A172 (cell line): ENCODE measurements at regions not wholly inside any gene's neighbourhood (a gene's known extent, or its start where the extent isn't known, plus 50 kb on each side); places are given as distances from the start of the nearest gene placed in this dataset.

Experiments used
- DNase-seq: peaks from one replicate; pipeline ENCODE4 v3.0.0-alpha.2; 2015; ENCODE audit warnings: low spot score

GRCh38 chr3:23743141-23743784 is 62.5 kb upstream of the UBE2E1 start:
- no peak for DNase-seq

GRCh38 chr3:23746441-23746840 is 59.3 kb upstream of the UBE2E1 start:
- DNase-seq: no peak

GRCh38 chr3:23747841-23748240 is 57.9 kb upstream of the UBE2E1 start:
- no peak for DNase-seq

- DNase-seq: no peak
These were observed 57.2 kb upstream of the UBE2E1 start for GRCh38 chr3:23748398-23749110.

GRCh38 chr3:23749609-23750008 is 56.1 kb upstream of the UBE2E1 start:
- DNase-seq: no peak

GRCh38 chr3:23750573-23751210 is 55.1 kb upstream of the UBE2E1 start:
- no peak for DNase-seq

- peak; percentile 38 for DNase-seq
These were observed 54.5 kb upstream of the UBE2E1 start for GRCh38 chr3:23751212-23751723.

- peak; percentile 79 for DNase-seq
These were observed 53.6 kb upstream of the UBE2E1 start for GRCh38 chr3:23752126-23752525.

- no peak for DNase-seq
These were observed 51.5 kb upstream of the UBE2E1 start for GRCh38 chr3:23754215-23754614.
